Fibroblast of skin of left biceps (primary cell): ENCODE measurements at regions not wholly inside any gene's neighbourhood (a gene's known extent, or its start where the extent isn't known, plus 50 kb on each side); places are given as distances from the start of the nearest gene placed in this dataset.

Experiments used
- DNase-seq, 2 experiments: peaks; one replicate each; pipeline ENCODE4 v3.0.0-alpha.2; 2013; ENCODE audit warnings: low read depth in 2 of 2

GRCh38 chr7:20932785-20933527, 146.3 kb upstream of the SP8 start:
- DNase-seq: no peak

DNA sequence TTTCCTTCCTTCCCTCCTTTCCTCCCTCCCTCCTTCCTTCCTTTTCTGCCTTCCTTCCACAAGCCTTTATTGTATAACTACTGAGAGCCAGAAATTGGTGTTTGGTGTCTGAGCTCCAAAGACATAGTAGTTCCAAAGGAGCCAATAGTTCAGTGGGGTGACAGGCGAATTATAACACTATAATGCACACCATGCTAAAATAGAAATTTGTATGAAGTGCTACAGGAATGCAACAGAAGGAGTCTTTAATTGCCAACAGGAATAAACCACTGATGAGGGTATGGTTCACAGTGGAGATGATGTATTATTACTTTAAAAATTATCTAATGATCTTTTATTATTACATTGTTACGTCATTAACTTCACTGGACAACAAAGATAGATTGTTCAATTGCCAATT, 158.8 kb upstream of the SP8 start:
- no peak for DNase-seq

- no peak for DNase-seq
Measured at GRCh38 chr7:20952916-20953315, 166.2 kb upstream of the SP8 start.

DNA sequence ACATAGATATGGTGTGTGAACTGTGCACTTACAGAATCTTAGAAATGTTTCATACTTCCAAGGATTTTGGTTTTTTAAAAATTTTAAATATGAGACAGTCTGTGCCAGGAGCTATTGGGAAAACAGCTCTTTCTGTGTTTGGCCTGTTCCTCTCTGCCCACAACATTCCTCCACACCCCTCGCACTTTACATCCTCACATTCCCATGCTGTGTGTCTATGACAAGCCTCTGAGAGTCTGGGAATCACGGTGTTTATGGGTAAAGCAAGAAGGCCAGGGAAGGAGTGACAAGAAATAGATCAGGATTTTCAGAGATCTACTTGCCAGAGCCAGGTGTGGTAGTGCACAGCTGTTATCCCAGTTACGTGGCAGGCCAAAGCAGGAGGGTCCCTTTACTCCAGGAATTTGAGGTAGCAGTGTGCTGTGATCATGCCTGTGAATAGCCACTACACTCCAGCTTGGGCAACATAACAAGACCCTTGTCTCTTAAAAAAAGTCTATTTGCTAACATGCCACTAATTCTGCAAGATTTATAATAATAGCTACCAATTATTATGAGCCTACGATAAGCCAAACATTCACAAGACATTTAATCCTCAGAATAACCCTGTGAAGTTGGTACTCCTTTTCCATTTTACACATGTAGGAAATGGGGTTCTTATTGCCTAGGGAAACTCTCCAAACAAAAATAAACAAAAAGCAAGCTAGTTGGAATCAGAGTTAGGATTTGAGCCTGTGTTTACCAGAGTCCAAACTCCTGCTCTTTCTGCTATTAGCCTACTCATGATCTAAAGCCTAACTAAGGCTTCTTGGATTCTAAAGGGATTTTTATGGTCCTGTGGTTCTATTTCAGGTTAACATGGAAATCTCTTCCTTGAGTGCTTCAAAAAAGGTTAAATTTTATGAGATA, 168.3 kb upstream of the SP8 start:
- DNase-seq: no peak

- DNase-seq: no peak
Measured at GRCh38 chr7:20958572-20958971, 171.9 kb upstream of the SP8 start.

- no peak for DNase-seq
Measured at GRCh38 chr7:20959281-20959680, 172.6 kb upstream of the SP8 start.

DNA sequence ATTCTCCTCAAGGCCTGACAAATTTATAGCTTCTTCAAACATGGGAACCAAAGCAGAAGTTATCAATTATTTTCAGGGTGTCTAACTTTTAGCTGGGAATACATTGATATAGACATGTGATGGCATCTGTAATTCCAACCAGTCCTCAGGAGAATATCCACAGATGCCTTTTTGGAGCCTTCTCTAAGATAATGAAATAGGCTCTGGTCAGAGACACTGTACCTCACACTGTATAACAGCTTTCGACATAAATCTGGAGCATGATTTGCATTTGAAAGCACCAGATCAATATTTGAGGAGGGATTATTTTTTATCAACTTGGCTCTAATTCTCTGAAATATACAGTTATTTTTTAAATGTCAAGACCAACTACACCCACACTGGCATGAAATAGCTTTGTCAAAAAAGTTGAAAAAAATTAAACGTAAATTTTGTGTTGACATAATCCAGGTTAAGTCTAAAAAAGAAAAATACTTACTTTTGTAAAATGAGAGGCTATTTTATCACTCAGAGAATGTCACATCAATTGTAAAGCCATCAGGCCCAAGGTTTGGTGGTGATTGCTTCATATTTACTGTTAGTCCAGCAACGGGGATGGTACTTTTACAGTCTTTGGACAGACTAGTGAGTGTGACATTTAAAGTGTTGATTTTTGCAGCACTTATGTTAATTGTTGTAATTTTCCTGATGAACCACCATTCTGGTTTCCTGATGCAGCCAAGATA, 177.0 kb upstream of the SP8 start:
- DNase-seq: no peak

- no peak for DNase-seq
Measured at GRCh38 chr7:20964281-20964918, 177.7 kb upstream of the SP8 start.

- no peak for DNase-seq
Measured at GRCh38 chr7:20971219-20971618, 184.5 kb upstream of the SP8 start.

- no peak for DNase-seq
Measured at GRCh38 chr7:20980232-20980631, 193.5 kb upstream of the SP8 start.

GRCh38 chr7:20980668-20981264, 194.1 kb upstream of the SP8 start:
- no peak for DNase-seq

GRCh38 chr7:20988340-20988739, 201.7 kb upstream of the SP8 start:
- DNase-seq: no peak

- DNase-seq: no peak
Measured at GRCh38 chr7:20991544-20991943, 204.9 kb upstream of the SP8 start.

DNA sequence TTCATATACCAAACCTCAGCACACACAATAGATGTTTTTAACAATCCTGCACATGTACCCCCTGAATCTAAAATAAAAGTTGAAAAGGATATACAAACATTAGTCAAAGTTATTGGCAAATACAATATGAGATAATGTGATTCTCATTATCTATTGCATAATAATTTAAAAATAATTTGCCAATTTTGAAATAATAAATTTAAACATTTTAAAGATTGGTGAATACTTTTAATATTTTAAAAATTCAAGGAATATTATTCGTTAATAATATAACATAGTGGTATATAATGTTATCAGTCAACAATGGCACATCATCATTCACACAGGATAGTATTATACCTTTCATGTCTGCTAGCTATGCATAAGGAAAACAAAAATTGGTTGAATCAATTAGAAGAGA, 207.0 kb upstream of the SP8 start:
- DNase-seq: no peak

- DNase-seq: no peak
Measured at GRCh38 chr7:20998309-20998708, 211.6 kb upstream of the SP8 start.

GRCh38 chr7:21011153-21011552, 224.5 kb upstream of the SP8 start:
- DNase-seq: no peak

DNA sequence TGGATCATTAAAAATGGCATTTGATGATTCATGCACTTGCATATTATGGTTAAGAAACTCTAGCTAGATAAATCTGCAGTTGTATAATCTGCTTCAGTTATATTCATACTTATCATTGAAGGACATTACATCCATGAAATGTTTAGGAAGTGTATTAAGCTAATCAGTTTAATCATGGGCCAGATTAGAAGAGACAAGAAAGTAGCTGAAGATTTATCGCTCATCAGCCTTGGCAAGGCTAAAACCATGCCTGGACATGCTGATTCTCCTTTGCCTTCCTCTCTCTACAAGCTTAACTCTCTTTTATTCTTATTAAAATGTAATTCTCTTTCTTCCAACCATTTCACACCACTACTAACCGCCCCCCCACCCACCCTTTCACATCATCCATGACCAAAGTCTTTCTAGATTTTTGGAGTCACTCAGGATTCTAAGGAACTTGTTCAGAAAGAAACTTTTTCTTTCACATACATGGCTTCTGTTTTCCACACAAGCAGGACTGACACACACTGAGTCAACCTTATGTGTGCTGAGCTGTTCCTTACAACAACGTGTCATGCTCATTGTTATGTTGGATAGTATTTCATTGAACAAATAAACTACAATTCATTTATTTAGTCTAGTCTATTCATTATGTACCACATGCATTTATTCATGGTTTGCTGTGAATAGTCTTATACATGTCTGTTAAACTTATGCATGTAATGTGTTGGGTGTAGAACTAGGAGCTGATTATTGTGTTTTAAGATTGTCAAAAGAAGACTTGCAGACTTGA, 227.3 kb upstream of the SP8 start:
- no peak for DNase-seq

GRCh38 chr7:21020667-21021066, 234.0 kb upstream of the SP8 start:
- DNase-seq: no peak

DNA sequence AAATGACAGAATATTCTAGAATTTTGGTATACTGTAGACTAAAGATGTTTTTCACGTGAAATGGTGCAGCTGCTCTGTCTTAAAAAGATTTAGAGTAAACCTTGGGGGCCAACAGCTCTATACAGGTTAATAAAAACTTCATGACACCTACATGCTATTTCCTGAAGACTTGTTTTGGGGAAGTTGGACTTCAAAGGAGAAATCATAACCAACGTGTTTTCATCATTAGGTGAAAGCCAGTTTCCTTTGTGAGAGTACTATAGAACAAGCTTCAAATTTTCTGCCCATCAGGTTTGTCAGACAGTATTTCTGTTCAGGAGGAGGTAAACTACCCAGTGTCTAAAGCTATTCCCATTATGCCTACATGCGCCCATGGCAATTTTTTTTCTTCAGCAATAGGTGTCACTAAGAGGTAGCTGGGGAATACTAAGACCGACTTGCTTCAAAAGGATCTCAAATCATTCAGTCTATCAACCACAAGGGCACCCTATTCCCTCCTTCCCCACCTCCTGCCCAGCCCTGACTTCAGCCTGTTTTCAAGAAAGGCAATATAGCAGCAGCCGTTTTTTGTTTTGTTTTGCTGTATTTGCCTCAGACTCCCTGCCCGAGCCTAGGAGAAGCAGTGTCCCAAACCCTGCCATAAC, 237.3 kb upstream of the SP8 start:
- DNase-seq: no peak

DNA sequence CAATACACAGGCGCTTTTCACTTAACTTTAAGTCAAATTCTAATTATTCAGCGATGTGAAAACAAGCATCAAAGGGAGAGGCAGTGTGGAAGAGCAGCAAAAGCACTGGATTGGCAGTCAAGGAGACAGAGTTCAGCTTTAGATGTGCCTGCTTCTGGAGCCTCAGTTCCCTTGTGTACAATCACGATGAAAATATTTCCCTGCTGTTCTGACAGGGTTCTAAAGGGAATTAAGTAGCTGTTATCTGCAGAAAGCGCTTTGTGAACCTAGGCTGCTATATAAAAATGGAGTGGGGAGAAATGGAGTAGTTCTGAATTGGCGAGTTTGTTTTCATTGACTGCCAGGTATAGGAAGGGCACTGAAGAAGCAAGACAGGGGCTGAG, 237.8 kb upstream of the SP8 start:
- DNase-seq: no peak
